PC-9 (cell line): ENCODE measurements at regions not wholly inside any gene's neighbourhood (a gene's known extent, or its start where the extent isn't known, plus 50 kb on each side); places are given as distances from the start of the nearest gene placed in this dataset.

Source experiments
- BruUV-seq: library from RNA; stranded (reverse); fragments of 400-500 nt; replicated peaks from 2 replicates; lab custom pipeline; 2021; lab: Mats Ljungman, UMichigan
- CTCF ChIA-PET: fragments of 300-600 bp; sonication (Branson Sonifier 250); formaldehyde crosslinking; loops from one replicate; lab custom pipeline; 2022; ENCODE audit warnings: antibody characterized with exemption; lab: Charles Lee
- POLR2A ChIA-PET: fragments of 300-600 bp; sonication (Branson Sonifier 250); formaldehyde crosslinking; loops from one replicate; lab custom pipeline; 2022; ENCODE audit warnings: antibody characterized with exemption; ENCODE audit not compliant: unreplicated experiment; lab: Charles Lee
- DNase-seq, 2 experiments: peaks; one replicate each; pipeline versions ENCODE4 v3.0.0 to v3.0.0-alpha.2; 2015 to 2022; ENCODE audit warnings: mixed read lengths in 1 of 2
- H2AFZ ChIP-seq: fragments of 200-600 bp; sonication (generic); 2 replicates; pipeline ENCODE4 v1.8.1; 2017; ENCODE audit warnings: antibody characterized with exemption
- H3F3A ChIP-seq: fragments of 200-600 bp; sonication (generic); 2 replicates; pipeline ENCODE4 v1.8.1; 2017; ENCODE audit warnings: antibody characterized with exemption, mild to moderate bottlenecking, low read depth; ENCODE audit not compliant: insufficient read depth
- H3K27ac ChIP-seq: fragments of 200-600 bp; sonication (generic); 2 replicates; pipeline ENCODE4 v1.6.1; 2016; ENCODE audit warnings: mixed run types
- H3K27me3 ChIP-seq: fragments of 200-600 bp; sonication (generic); 2 replicates; pipeline ENCODE4 v1.6.1; 2016; ENCODE audit warnings: low read depth, mixed run types; ENCODE audit not compliant: insufficient read depth
- H3K36me3 ChIP-seq: fragments of 200-600 bp; sonication (generic); 2 replicates; pipeline ENCODE4 v1.6.1; 2016; ENCODE audit warnings: low read depth, mixed run types
- H3K4me1 ChIP-seq: fragments of 200-600 bp; sonication (generic); replicated peaks from 2 replicates; pipeline ENCODE4 v1.6.1; 2016; ENCODE audit warnings: mixed run types; ENCODE audit not compliant: insufficient read depth
- H3K4me2 ChIP-seq: fragments of 200-600 bp; sonication (generic); 2 replicates; pipeline ENCODE4 v1.6.1; 2017; ENCODE audit warnings: mixed run types
- H3K4me3 ChIP-seq: fragments of 200-600 bp; sonication (generic); 2 replicates; pipeline ENCODE4 v1.6.1; 2016; ENCODE audit warnings: mixed run types
- H3K79me2 ChIP-seq: fragments of 200-600 bp; sonication (generic); 2 replicates; pipeline ENCODE4 v1.6.1; 2017; ENCODE audit warnings: low read depth, mixed run types
- H3K9me2 ChIP-seq: fragments of 200-600 bp; sonication (generic); 2 replicates; pipeline ENCODE4 v1.8.1; 2017; ENCODE audit warnings: mild to moderate bottlenecking; ENCODE audit not compliant: insufficient read depth
- H3K9me3 ChIP-seq: fragments of 200-600 bp; sonication (generic); 2 replicates; pipeline ENCODE4 v1.8.1; 2016; ENCODE audit warnings: low read depth; ENCODE audit not compliant: insufficient read depth
- H4K20me1 ChIP-seq: fragments of 200-600 bp; sonication (generic); 2 replicates; pipeline ENCODE4 v1.8.1; 2017; ENCODE audit not compliant: insufficient read depth
- CTCF ChIP-seq: fragments of 200-600 bp; sonication (generic); conservative IDR thresholded peaks from 2 replicates; pipeline ENCODE4 v1.6.1; 2017; ENCODE audit warnings: mixed run types, antibody characterized with exemption, mild to moderate bottlenecking, moderate library complexity
- EZH2 ChIP-seq: fragments of 200-600 bp; sonication (generic); IDR thresholded peaks from 2 replicates; pipeline ENCODE4 v1.8.0; 2017; ENCODE audit warnings: antibody characterized with exemption, low read depth
- intact Hi-C: fragments of 100-400 bp; cut with micrococcal nuclease; formaldehyde crosslinking; loops from one replicate; pipeline ENCODE4 v1.10.0; 2022; ENCODE audit not compliant: unreplicated experiment

- no peak overlapping the region for H3K4me2 ChIP-seq
- no peaks in the 10 kb centered on the region for H3K27me3 ChIP-seq
- ChIA-PET POLR2A (interaction anchor here (0.6 kb wide), 1 partner anchor 14 kb away, joined by 5 read pairs; no protein-coding TSS in a partner anchor), CTCF (no interaction called here)
- H3K27ac ChIP-seq: no peak overlapping the region
- no peak overlapping the region for H2AFZ ChIP-seq
- no peak for TF ChIP-seq EZH2
- no peak for TF ChIP-seq CTCF
- no peaks in the 10 kb centered on the region for H3K36me3 ChIP-seq
- no peaks in the 10 kb centered on the region for H3K4me1 ChIP-seq
- H3K4me3 ChIP-seq: no peak overlapping the region
- H3K9me3 ChIP-seq: no peaks in the 10 kb centered on the region
- no peaks in the 10 kb centered on the region for H3K9me2 ChIP-seq
- no peaks in the 10 kb centered on the region for H3K79me2 ChIP-seq
- H4K20me1 ChIP-seq: no peaks in the 10 kb centered on the region
- DNase-seq: no peak
- intact Hi-C loops: no loop called here
- BruUV-seq: no TSS peak
- peaks cover 3% of the 10 kb centered on the region; the same call in 1 of the 2 replicates for H3F3A ChIP-seq
Measured at GRCh38 chr5:17896605-17897004, 262.3 kb downstream of the TAF11L14 start.

DNA sequence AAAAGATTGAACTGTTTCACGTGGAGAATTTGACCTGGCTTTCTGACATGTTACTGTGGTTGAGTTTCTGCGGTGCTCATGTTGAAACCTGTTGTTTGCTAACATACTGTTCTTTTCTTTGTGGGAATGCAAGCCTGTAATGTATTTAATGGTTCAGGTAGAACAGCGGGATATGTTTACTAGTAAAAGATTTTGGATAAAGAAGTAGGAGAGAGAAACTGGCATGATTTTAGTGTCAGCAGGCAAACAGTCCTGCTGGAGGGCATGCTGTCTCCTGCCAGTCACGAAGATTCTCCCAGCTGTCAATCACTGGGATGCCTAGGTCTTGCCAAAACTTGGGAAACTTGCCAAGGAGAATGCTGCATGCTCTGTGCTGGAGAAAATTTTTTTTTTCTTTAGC is 263.5 kb downstream of the TAF11L14 start:
- H3K9me3 ChIP-seq: no peaks in the 10 kb centered on the region
- H3K9me2 ChIP-seq: no peaks in the 10 kb centered on the region
- TF ChIP-seq CTCF (no peak), EZH2 (no peak)
- BruUV-seq: no TSS peak
- DNase-seq: no peak
- H3F3A ChIP-seq: peaks cover 3% of the 10 kb centered on the region; the same call in 1 of the 2 replicates
- H4K20me1 ChIP-seq: no peaks in the 10 kb centered on the region
- CTCF ChIA-PET: no interaction called here
- H3K27ac ChIP-seq: no peak overlapping the region
- intact Hi-C loops: no loop called here
- H3K79me2 ChIP-seq: no peaks in the 10 kb centered on the region
- H3K36me3 ChIP-seq: no peaks in the 10 kb centered on the region
- H3K4me1 ChIP-seq: no peaks in the 10 kb centered on the region
- POLR2A ChIA-PET: no interaction called here
- no peak overlapping the region for H3K4me2 ChIP-seq
- no peaks in the 10 kb centered on the region for H3K27me3 ChIP-seq
- no peak overlapping the region for H3K4me3 ChIP-seq
- peak overlapping the region; percentile 60; the same call in 1 of the 2 replicates for H2AFZ ChIP-seq

DNA sequence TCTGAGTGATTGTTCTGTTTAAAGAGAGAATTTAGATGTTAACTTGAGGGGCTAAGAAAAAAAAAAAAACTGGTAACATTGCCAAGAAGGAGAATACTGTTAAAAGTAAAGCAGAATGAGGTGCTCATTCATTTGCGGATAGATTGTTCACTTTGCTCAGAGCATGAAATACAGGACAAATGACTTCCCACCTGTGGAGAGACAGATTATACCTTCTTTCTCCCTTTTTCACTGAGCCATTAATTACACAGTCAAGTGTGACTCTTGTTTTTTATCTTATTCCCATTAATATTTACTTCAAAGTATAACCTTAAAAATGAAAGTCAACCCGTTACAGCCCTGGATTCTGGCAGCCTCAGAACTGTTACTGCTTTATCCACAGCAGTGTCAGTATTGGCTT is 264.5 kb downstream of the TAF11L14 start:
- POLR2A ChIA-PET: no interaction called here
- TF ChIP-seq EZH2 (no peak), CTCF (no peak)
- no peak overlapping the region for H3K4me3 ChIP-seq
- H3K27me3 ChIP-seq: no peaks in the 10 kb centered on the region
- CTCF ChIA-PET: no interaction called here
- no peaks in the 10 kb centered on the region for H3K4me1 ChIP-seq
- no TSS peak for BruUV-seq
- DNase-seq: no peak
- H4K20me1 ChIP-seq: no peaks in the 10 kb centered on the region
- H3K79me2 ChIP-seq: no peaks in the 10 kb centered on the region
- H3K9me2 ChIP-seq: no peaks in the 10 kb centered on the region
- H3K9me3 ChIP-seq: no peaks in the 10 kb centered on the region
- intact Hi-C loops: no loop called here
- no peak overlapping the region for H3K4me2 ChIP-seq
- no peaks in the 10 kb centered on the region for H3K36me3 ChIP-seq
- H3F3A ChIP-seq: peaks cover 3% of the 10 kb centered on the region; the same call in 1 of the 2 replicates
- H2AFZ ChIP-seq: no peak overlapping the region
- H3K27ac ChIP-seq: no peak overlapping the region
